ENCODE measurements at regions not wholly inside any gene's neighbourhood (a gene's known extent, or its start where the extent isn't known, plus 50 kb on each side); places are given as distances from the start of the nearest gene placed in this dataset.
"Not testable (repeated sequence)": the region's sequence is repeated elsewhere in the genome, so short reads cannot be mapped to it uniquely, and the experiment has no call there.

GRCh38 chr6:119497988-119498727 lies 148.6 kb upstream of the MAN1A1 start:
- H3K4me1 ChIP-seq = peaks cover 0 to 6% (median 0%) of the 10 kb centered on the region in 4 donors
- no peak overlapping the region for H3K4me3 ChIP-seq
- H3K9me3 ChIP-seq = no peaks in the 10 kb centered on the region
- TF ChIP-seq POLR2A (IDR thresholded peaks at IDR 0.05) (no peak), CTCF (IDR thresholded peaks at IDR 0.05) (no peak)
- no peak overlapping the region for H3K27ac ChIP-seq
- H3K36me3 ChIP-seq = no peaks in the 10 kb centered on the region
- H3K27me3 ChIP-seq = no peaks in the 10 kb centered on the region
- DNase-seq = no peak

GRCh38 chr6:119495230-119495683 lies 145.7 kb upstream of the MAN1A1 start:
- no peaks in the 10 kb centered on the region for H3K9me3 ChIP-seq
- peak overlapping the region in 1 of 4 donors; percentile 19 for H3K27ac ChIP-seq
- no peak overlapping the region for H3K4me3 ChIP-seq
- TF ChIP-seq CTCF (IDR thresholded peaks at IDR 0.05) (no peak), POLR2A (IDR thresholded peaks at IDR 0.05) (no peak)
- DNase-seq = peak in 2 of 3 donors; percentile 71 to 78
- H3K4me1 ChIP-seq = peaks cover 0 to 6% (median 0%) of the 10 kb centered on the region in 4 donors
- no peaks in the 10 kb centered on the region for H3K27me3 ChIP-seq
- H3K36me3 ChIP-seq = no peaks in the 10 kb centered on the region

- no peak for DNase-seq
- H3K27ac ChIP-seq = no peak overlapping the region
- no peaks in the 10 kb centered on the region for H3K9me3 ChIP-seq
- no peak overlapping the region for H3K4me3 ChIP-seq
- H3K36me3 ChIP-seq = no peaks in the 10 kb centered on the region
- H3K27me3 ChIP-seq = no peaks in the 10 kb centered on the region
- no peak for TF ChIP-seq POLR2A (IDR thresholded peaks at IDR 0.05)
- no peak for TF ChIP-seq CTCF (IDR thresholded peaks at IDR 0.05)
- peaks cover 0 to 6% (median 0%) of the 10 kb centered on the region in 4 donors for H3K4me1 ChIP-seq
Measured at GRCh38 chr6:119493980-119494379, 144.4 kb upstream of the MAN1A1 start.

- not testable (repeated sequence) for H3K36me3 ChIP-seq, H3K4me3 ChIP-seq, H3K9me3 ChIP-seq, H3K27ac ChIP-seq, DNase-seq, H3K27me3 ChIP-seq, H3K4me1 ChIP-seq
Measured at GRCh38 chr6:119491112-119491511, 141.6 kb upstream of the MAN1A1 start.

- not testable (repeated sequence) for H3K36me3 ChIP-seq, H3K27me3 ChIP-seq, H3K4me3 ChIP-seq, H3K4me1 ChIP-seq, H3K27ac ChIP-seq, DNase-seq, H3K9me3 ChIP-seq
Measured at GRCh38 chr6:119490050-119490449, 140.5 kb upstream of the MAN1A1 start.

GRCh38 chr6:119484598-119484997 lies 135.0 kb upstream of the MAN1A1 start:
- Histone ChIP-seq H3K27ac (no peak overlapping the region), H3K9me3 (no peaks in the 10 kb centered on the region), H3K36me3 (no peaks in the 10 kb centered on the region), H3K4me3 (no peak overlapping the region), H3K27me3 (no peaks in the 10 kb centered on the region), H3K4me1 (peaks cover 0 to under 1% (median 0%) of the 10 kb centered on the region in 4 donors)
- TF ChIP-seq CTCF (IDR thresholded peaks at IDR 0.05) = no peak
- no peak for TF ChIP-seq POLR2A (IDR thresholded peaks at IDR 0.05)
- DNase-seq = no peak

- Histone ChIP-seq H3K9me3 (no peaks in the 10 kb centered on the region), H3K4me3 (no peak overlapping the region), H3K27ac (no peak overlapping the region), H3K4me1 (peaks cover 0 to 4% (median 0%) of the 10 kb centered on the region in 4 donors), H3K27me3 (no peaks in the 10 kb centered on the region), H3K36me3 (no peaks in the 10 kb centered on the region)
- TF ChIP-seq CTCF (IDR thresholded peaks at IDR 0.05) (no peak), POLR2A (IDR thresholded peaks at IDR 0.05) (no peak)
- DNase-seq = no peak
Measured at GRCh38 chr6:119483908-119484307, 134.3 kb upstream of the MAN1A1 start.

Measured in Peyer's patch (tissue), 4 donors.